ENCODE measurements at regions not wholly inside any gene's neighbourhood (a gene's known extent, or its start where the extent isn't known, plus 50 kb on each side); places are given as distances from the start of the nearest gene placed in this dataset.

GRCh38 chr2:236824836-236825235, 255.2 kb downstream of the ACKR3 start:
- TF ChIP-seq CTCF (IDR thresholded peaks at IDR 0.05; ENCODE audit: poor library complexity) = no peak
- TF ChIP-seq EZH2phosphoT487 (IDR thresholded peaks at IDR 0.05; ENCODE audit: low read depth, severe bottlenecking, unreplicated experiment) = peak; percentile 64
- no peak for TF ChIP-seq EZH2 (IDR thresholded peaks at IDR 0.05; ENCODE audit: borderline replicate concordance)
